Fibroblast of skin of left biceps (primary cell): ENCODE measurements at regions not wholly inside any gene's neighbourhood (a gene's known extent, or its start where the extent isn't known, plus 50 kb on each side); places are given as distances from the start of the nearest gene placed in this dataset.
"Not testable (repeated sequence)": the region's sequence is repeated elsewhere in the genome, so short reads cannot be mapped to it uniquely, and the experiment has no call there.

Experiments used
- DNase-seq, 2 experiments: peaks; one replicate each; pipeline ENCODE4 v3.0.0-alpha.2; 2013; ENCODE audit warnings: low read depth in 2 of 2

GRCh38 chr5:169413416-169413815, 112.5 kb upstream of the SLIT3 start:
- no peak for DNase-seq

GRCh38 chr5:169412831-169413230, 111.9 kb upstream of the SLIT3 start:
- DNase-seq, result no peak

- no peak for DNase-seq
These were observed 111.0 kb upstream of the SLIT3 start for GRCh38 chr5:169411786-169412430.

GRCh38 chr5:169410996-169411783, 110.3 kb upstream of the SLIT3 start:
- DNase-seq, result no peak

- peak; percentile 46 to 51 for DNase-seq
These were observed 107.8 kb upstream of the SLIT3 start for GRCh38 chr5:169408731-169409130.

GRCh38 chr5:169408171-169408570, 107.2 kb upstream of the SLIT3 start:
- DNase-seq, result no peak

- no peak for DNase-seq
These were observed 103.3 kb upstream of the SLIT3 start for GRCh38 chr5:169404223-169404622.

- no peak for DNase-seq
These were observed 97.6 kb upstream of the SLIT3 start for GRCh38 chr5:169398515-169398914.

- DNase-seq, result no peak
These were observed 94.2 kb upstream of the SLIT3 start for GRCh38 chr5:169395136-169395535.

GRCh38 chr5:169394371-169394770, 93.4 kb upstream of the SLIT3 start:
- DNase-seq, result no peak

- no peak for DNase-seq
These were observed 93.0 kb upstream of the SLIT3 start for GRCh38 chr5:169393907-169394306.

- DNase-seq, result no peak
These were observed 89.3 kb upstream of the SLIT3 start for GRCh38 chr5:169390265-169390664.

- DNase-seq, result no peak
These were observed 88.4 kb upstream of the SLIT3 start for GRCh38 chr5:169389318-169389717.

- no peak for DNase-seq
These were observed 84.7 kb upstream of the SLIT3 start for GRCh38 chr5:169385636-169386035.

- no peak for DNase-seq
These were observed 83.7 kb upstream of the SLIT3 start for GRCh38 chr5:169384661-169385060.

GRCh38 chr5:169374761-169375160, 73.8 kb upstream of the SLIT3 start:
- no peak for DNase-seq

- no peak for DNase-seq
These were observed 73.2 kb upstream of the SLIT3 start for GRCh38 chr5:169374111-169374510.

- DNase-seq, result not testable (repeated sequence)
These were observed 70.9 kb upstream of the SLIT3 start for GRCh38 chr5:169371801-169372200.

GRCh38 chr5:169369130-169369529, 68.2 kb upstream of the SLIT3 start:
- no peak for DNase-seq

GRCh38 chr5:169367861-169368260, 66.9 kb upstream of the SLIT3 start:
- DNase-seq, result no peak

- DNase-seq, result no peak
These were observed 56.4 kb upstream of the SLIT3 start for GRCh38 chr5:169357291-169357690.

- no peak for DNase-seq
These were observed 55.9 kb upstream of the SLIT3 start for GRCh38 chr5:169356811-169357210.

- no peak for DNase-seq
These were observed 55.2 kb upstream of the SLIT3 start for GRCh38 chr5:169356181-169356580.
